LoVo (cell line): ENCODE measurements at regions not wholly inside any gene's neighbourhood (a gene's known extent, or its start where the extent isn't known, plus 50 kb on each side); places are given as distances from the start of the nearest gene placed in this dataset.

ENCODE experiments used
- DNase-seq: peaks from one replicate; pipeline ENCODE4 v3.0.0-alpha.2; 2016; ENCODE audit warnings: low spot score

GRCh38 chr12:67797185-67797741 lies 148.7 kb downstream of the DYRK2 start:
- no peak for DNase-seq

- DNase-seq: no peak
These were observed 149.2 kb downstream of the DYRK2 start for GRCh38 chr12:67797753-67798152.

GRCh38 chr12:67798768-67799167 lies 150.2 kb downstream of the DYRK2 start:
- DNase-seq: no peak

GRCh38 chr12:67802731-67803130 lies 154.2 kb downstream of the DYRK2 start:
- no peak for DNase-seq

- no peak for DNase-seq
These were observed 154.9 kb downstream of the DYRK2 start for GRCh38 chr12:67803278-67803993.

- DNase-seq: no peak
These were observed 155.6 kb downstream of the DYRK2 start for GRCh38 chr12:67804168-67804567.

- no peak for DNase-seq
These were observed 159.3 kb downstream of the DYRK2 start for GRCh38 chr12:67807814-67808213.

- no peak for DNase-seq
These were observed 161.6 kb downstream of the DYRK2 start for GRCh38 chr12:67810166-67810565.

- peak; percentile 15 for DNase-seq
These were observed 163.2 kb downstream of the DYRK2 start for GRCh38 chr12:67811437-67812361.

GRCh38 chr12:67813456-67813904 lies 164.9 kb downstream of the DYRK2 start:
- DNase-seq: no peak

- DNase-seq: no peak
These were observed 167.7 kb downstream of the DYRK2 start for GRCh38 chr12:67816269-67816668.

- no peak for DNase-seq
These were observed 169.9 kb downstream of the DYRK2 start for GRCh38 chr12:67818459-67818903.

GRCh38 chr12:67819902-67820301 lies 169.3 kb upstream of the IFNG-AS1 start:
- no peak for DNase-seq

- DNase-seq: no peak
These were observed 168.6 kb upstream of the IFNG-AS1 start for GRCh38 chr12:67820694-67821093.

GRCh38 chr12:67822826-67823225 lies 166.4 kb upstream of the IFNG-AS1 start:
- DNase-seq: no peak

GRCh38 chr12:67826148-67826547 lies 163.1 kb upstream of the IFNG-AS1 start:
- DNase-seq: no peak

- DNase-seq: peak; percentile 6
These were observed 162.1 kb upstream of the IFNG-AS1 start for GRCh38 chr12:67826946-67827720.

GRCh38 chr12:67827820-67828383 lies 161.3 kb upstream of the IFNG-AS1 start:
- DNase-seq: peak; percentile 77

- DNase-seq: no peak
These were observed 159.4 kb upstream of the IFNG-AS1 start for GRCh38 chr12:67829896-67830295.

- no peak for DNase-seq
These were observed 157.1 kb upstream of the IFNG-AS1 start for GRCh38 chr12:67832155-67832554.

- DNase-seq: no peak
These were observed 155.6 kb upstream of the IFNG-AS1 start for GRCh38 chr12:67833602-67834001.

- no peak for DNase-seq
These were observed 151.4 kb upstream of the IFNG-AS1 start for GRCh38 chr12:67837876-67838275.
